ENCODE measurements at regions not wholly inside any gene's neighbourhood (a gene's known extent, or its start where the extent isn't known, plus 50 kb on each side); places are given as distances from the start of the nearest gene placed in this dataset.

DNA sequence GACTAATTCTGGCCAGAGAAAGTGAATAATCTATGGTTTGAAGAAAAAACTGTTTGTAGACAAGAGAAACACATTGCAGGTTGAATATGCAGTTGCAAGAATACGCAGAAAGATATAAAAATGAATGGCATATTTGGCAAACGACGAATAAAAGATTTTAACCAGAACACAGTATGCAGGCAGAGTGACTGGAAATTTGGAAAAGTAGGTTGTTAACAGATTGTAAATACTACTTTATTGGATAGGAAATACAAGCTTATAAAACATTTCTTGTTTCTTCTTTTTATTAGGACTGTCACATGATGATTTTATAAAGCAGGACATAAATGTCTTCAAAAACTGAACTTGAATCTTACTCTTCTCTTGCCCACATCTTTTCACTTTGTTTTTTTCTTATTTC is 573.3 kb upstream of the PBX1 start:
- no peak for TF ChIP-seq CTCF (IDR thresholded peaks at IDR 0.05; ENCODE audit: insufficient read depth, low read depth, low read length)
- no peak for TF ChIP-seq EZH2 (IDR thresholded peaks at IDR 0.05; ENCODE audit: insufficient read depth, low read length)

Data from astrocyte (in vitro differentiated cells and primary cell).